ENCODE measurements at regions not wholly inside any gene's neighbourhood (a gene's known extent, or its start where the extent isn't known, plus 50 kb on each side); places are given as distances from the start of the nearest gene placed in this dataset.

DNA sequence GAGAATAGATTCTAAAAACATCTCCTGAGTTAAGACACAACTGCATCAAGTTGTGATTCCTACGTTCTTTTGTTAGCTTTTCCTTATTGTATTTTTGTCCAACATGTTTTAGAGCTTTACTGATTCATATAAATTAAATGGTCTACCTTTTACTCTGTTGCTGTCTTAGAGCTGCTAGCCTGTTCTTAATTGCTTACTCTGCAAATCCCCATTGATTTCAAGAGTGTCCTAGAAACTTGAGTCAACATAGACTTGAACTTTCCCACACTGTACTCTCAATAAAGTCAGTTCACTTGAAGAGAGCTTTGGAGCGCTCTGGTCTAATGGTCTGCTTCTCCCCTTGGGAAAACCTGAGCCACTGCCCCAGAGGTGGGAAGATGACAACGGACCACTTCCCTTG lies 343.9 kb downstream of the CCER1 start:
- no peak for TF ChIP-seq POLR2AphosphoS5 (IDR thresholded peaks at IDR 0.05)
- TF ChIP-seq, protein P1, sequence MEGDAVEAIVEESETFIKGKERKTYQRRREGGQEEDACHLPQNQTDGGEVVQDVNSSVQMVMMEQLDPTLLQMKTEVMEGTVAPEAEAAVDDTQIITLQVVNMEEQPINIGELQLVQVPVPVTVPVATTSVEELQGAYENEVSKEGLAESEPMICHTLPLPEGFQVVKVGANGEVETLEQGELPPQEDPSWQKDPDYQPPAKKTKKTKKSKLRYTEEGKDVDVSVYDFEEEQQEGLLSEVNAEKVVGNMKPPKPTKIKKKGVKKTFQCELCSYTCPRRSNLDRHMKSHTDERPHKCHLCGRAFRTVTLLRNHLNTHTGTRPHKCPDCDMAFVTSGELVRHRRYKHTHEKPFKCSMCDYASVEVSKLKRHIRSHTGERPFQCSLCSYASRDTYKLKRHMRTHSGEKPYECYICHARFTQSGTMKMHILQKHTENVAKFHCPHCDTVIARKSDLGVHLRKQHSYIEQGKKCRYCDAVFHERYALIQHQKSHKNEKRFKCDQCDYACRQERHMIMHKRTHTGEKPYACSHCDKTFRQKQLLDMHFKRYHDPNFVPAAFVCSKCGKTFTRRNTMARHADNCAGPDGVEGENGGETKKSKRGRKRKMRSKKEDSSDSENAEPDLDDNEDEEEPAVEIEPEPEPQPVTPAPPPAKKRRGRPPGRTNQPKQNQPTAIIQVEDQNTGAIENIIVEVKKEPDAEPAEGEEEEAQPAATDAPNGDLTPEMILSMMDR (IDR thresholded peaks at IDR 0.05; ENCODE audit: poor library complexity, severe bottlenecking): no peak
- no peak for TF ChIP-seq EP300 (conservative IDR thresholded peaks at IDR 0.05; ENCODE audit: poor library complexity, severe bottlenecking)
- no peak for TF ChIP-seq TAF1 (IDR thresholded peaks at IDR 0.05; ENCODE audit: low read depth)
- TF ChIP-seq, protein P2, sequence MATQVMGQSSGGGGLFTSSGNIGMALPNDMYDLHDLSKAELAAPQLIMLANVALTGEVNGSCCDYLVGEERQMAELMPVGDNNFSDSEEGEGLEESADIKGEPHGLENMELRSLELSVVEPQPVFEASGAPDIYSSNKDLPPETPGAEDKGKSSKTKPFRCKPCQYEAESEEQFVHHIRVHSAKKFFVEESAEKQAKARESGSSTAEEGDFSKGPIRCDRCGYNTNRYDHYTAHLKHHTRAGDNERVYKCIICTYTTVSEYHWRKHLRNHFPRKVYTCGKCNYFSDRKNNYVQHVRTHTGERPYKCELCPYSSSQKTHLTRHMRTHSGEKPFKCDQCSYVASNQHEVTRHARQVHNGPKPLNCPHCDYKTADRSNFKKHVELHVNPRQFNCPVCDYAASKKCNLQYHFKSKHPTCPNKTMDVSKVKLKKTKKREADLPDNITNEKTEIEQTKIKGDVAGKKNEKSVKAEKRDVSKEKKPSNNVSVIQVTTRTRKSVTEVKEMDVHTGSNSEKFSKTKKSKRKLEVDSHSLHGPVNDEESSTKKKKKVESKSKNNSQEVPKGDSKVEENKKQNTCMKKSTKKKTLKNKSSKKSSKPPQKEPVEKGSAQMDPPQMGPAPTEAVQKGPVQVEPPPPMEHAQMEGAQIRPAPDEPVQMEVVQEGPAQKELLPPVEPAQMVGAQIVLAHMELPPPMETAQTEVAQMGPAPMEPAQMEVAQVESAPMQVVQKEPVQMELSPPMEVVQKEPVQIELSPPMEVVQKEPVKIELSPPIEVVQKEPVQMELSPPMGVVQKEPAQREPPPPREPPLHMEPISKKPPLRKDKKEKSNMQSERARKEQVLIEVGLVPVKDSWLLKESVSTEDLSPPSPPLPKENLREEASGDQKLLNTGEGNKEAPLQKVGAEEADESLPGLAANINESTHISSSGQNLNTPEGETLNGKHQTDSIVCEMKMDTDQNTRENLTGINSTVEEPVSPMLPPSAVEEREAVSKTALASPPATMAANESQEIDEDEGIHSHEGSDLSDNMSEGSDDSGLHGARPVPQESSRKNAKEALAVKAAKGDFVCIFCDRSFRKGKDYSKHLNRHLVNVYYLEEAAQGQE (IDR thresholded peaks at IDR 0.05; ENCODE audit: borderline replicate concordance): no peak
- no peak for TF ChIP-seq EZH2 (IDR thresholded peaks at IDR 0.05; ENCODE audit: borderline replicate concordance, insufficient read depth, low read length, poor library complexity, severe bottlenecking)

Data from neural cell (in vitro differentiated cells).